ENCODE measurements at regions not wholly inside any gene's neighbourhood (a gene's known extent, or its start where the extent isn't known, plus 50 kb on each side); places are given as distances from the start of the nearest gene placed in this dataset.

DNA sequence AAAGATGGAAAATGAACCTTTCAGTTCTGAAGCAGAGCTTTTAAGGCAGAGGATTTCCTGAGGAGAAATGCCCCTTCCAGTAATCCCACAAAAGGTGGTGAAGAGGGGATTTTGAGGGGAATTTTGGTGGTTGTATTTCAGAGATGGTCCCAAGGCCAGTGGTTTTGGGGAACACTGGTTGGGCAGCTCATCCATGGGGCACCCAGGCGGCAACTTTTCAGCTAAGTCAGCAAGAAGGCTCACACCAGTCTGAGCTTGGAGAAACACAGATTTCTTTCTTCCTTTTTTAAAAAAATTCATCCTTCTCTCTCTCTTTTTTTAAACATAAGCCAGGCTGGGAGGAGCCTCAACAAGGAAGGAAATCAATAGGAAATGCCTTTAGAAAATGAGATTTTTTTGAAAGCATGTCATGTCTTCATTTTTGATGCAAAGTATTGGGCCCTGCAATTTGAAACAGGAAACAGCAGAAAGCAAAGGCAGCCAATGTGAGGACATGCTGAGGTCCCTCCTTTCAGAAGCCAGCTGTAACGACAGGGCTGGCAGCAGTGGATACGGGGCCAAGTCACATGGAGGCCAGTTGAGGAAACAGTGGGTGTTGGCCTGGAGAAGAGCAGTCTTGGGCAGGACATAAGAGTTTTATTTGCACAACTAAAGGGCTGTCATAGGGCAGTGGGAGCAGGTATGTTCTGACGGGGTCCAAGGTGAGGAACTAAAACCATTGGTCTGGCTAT, 155.3 kb upstream of the KLF4 start:
- Histone ChIP-seq H2AFZ (ENCODE audit: control insufficient read depth, low read length) (no peak overlapping the region), H3K79me2 (ENCODE audit: control insufficient read depth, insufficient read depth, low read length) (no peaks in the 10 kb centered on the region), H3K9me1 (ENCODE audit: control insufficient read depth, extremely low read depth, insufficient read depth, low read length) (no peaks in the 10 kb centered on the region), H3K27ac (ENCODE audit: control insufficient read depth, insufficient read depth, low read length) (no peak overlapping the region), H3K4me2 (ENCODE audit: control insufficient read depth, extremely low read depth, insufficient read depth, low read depth, low read length) (no peak overlapping the region), H4K20me1 (ENCODE audit: control insufficient read depth, extremely low read depth, insufficient read depth, low read length) (no peaks in the 10 kb centered on the region), H3K36me3 (ENCODE audit: control insufficient read depth in 2 of 2, extremely low read depth in 1 of 2, insufficient read depth in 2 of 2, low read length in 2 of 2) (no peaks in the 10 kb centered on the region), H3K27me3 (ENCODE audit: control insufficient read depth, extremely low read depth, insufficient read depth, low read length) (no peaks in the 10 kb centered on the region), H3K4me1 (ENCODE audit: control insufficient read depth, extremely low read depth, insufficient read depth, low read length) (no peaks in the 10 kb centered on the region), H3K9ac (ENCODE audit: control insufficient read depth, extremely low read depth, insufficient read depth, low read length) (no peak overlapping the region), H3K4me3 (ENCODE audit: control insufficient read depth in 2 of 3, extremely low read depth in 1 of 3, insufficient read depth in 2 of 3, low read depth in 1 of 3, low read length in 3 of 3) (no peak overlapping the region), H3K9me3 (ENCODE audit: control insufficient read depth, low read depth, low read length) (no peaks in the 10 kb centered on the region)
- TF ChIP-seq CTCF (optimal IDR thresholded peaks at IDR 0.05 in 1 of 3, IDR thresholded peaks at IDR 0.05 in 1 of 3, conservative IDR thresholded peaks at IDR 0.05 in 1 of 3; ENCODE audit: extremely low read depth in 1 of 3, insufficient read depth in 2 of 3, low read length in 3 of 3): no peak
- TF ChIP-seq EZH2 (IDR thresholded peaks at IDR 0.05; ENCODE audit: low read length): no peak
- DNase-seq (ENCODE audit: low read depth, low spot score): no peak
- dilution Hi-C loops (cut with MboI; ENCODE audit: extremely low pct_ligation_motif_present, low sequenced_read_pairs): no loop called here
- no peak for FAIRE-seq

- dilution Hi-C loops (cut with MboI; ENCODE audit: extremely low pct_ligation_motif_present, low sequenced_read_pairs): no loop called here
- Histone ChIP-seq H4K20me1 (ENCODE audit: control insufficient read depth, extremely low read depth, insufficient read depth, low read length) (no peaks in the 10 kb centered on the region), H3K27me3 (ENCODE audit: control insufficient read depth, extremely low read depth, insufficient read depth, low read length) (no peaks in the 10 kb centered on the region), H3K9me3 (ENCODE audit: control insufficient read depth, low read depth, low read length) (no peaks in the 10 kb centered on the region), H3K4me1 (ENCODE audit: control insufficient read depth, extremely low read depth, insufficient read depth, low read length) (peaks cover 4% of the 10 kb centered on the region), H3K79me2 (ENCODE audit: control insufficient read depth, insufficient read depth, low read length) (no peaks in the 10 kb centered on the region), H3K36me3 (ENCODE audit: control insufficient read depth in 2 of 2, extremely low read depth in 1 of 2, insufficient read depth in 2 of 2, low read length in 2 of 2) (no peaks in the 10 kb centered on the region), H3K4me2 (ENCODE audit: control insufficient read depth, extremely low read depth, insufficient read depth, low read depth, low read length) (no peak overlapping the region), H3K4me3 (ENCODE audit: control insufficient read depth in 2 of 3, extremely low read depth in 1 of 3, insufficient read depth in 2 of 3, low read depth in 1 of 3, low read length in 3 of 3) (no peak overlapping the region), H2AFZ (ENCODE audit: control insufficient read depth, low read length) (no peak overlapping the region), H3K9ac (ENCODE audit: control insufficient read depth, extremely low read depth, insufficient read depth, low read length) (no peak overlapping the region), H3K9me1 (ENCODE audit: control insufficient read depth, extremely low read depth, insufficient read depth, low read length) (no peaks in the 10 kb centered on the region), H3K27ac (ENCODE audit: control insufficient read depth, insufficient read depth, low read length) (no peak overlapping the region)
- FAIRE-seq (no peak), DNase-seq (ENCODE audit: low read depth, low spot score) (no peak)
- TF ChIP-seq CTCF (optimal IDR thresholded peaks at IDR 0.05 in 1 of 3, IDR thresholded peaks at IDR 0.05 in 1 of 3, conservative IDR thresholded peaks at IDR 0.05 in 1 of 3; ENCODE audit: extremely low read depth in 1 of 3, insufficient read depth in 2 of 3, low read length in 3 of 3) (no peak), EZH2 (IDR thresholded peaks at IDR 0.05; ENCODE audit: low read length) (no peak)
Measured at GRCh38 chr9:107639426-107639825, 149.9 kb upstream of the KLF4 start.

Measured in keratinocyte (primary cell).